B cell (primary cell): ENCODE measurements at regions not wholly inside any gene's neighbourhood (a gene's known extent, or its start where the extent isn't known, plus 50 kb on each side); places are given as distances from the start of the nearest gene placed in this dataset.

ENCODE experiments used
- EZH2 ChIP-seq: IDR thresholded peaks from 2 replicates; pipeline ENCODE4 v1.6.1; 2012; ENCODE audit warnings: borderline replicate concordance, low read depth, mild to moderate bottlenecking, moderate library complexity, low read length; ENCODE audit not compliant: insufficient read depth, poor library complexity, severe bottlenecking
- TF ChIP-seq, protein P1 (sequence below): fragments of 200-600 bp; IDR thresholded peaks from one replicate; pipeline ENCODE4 v1.8.0; 2022; ENCODE audit warnings: antibody characterized with exemption, mild to moderate bottlenecking

GRCh38 chr14:56902385-56902784 is 92.1 kb upstream of the OTX2 start:
- TF ChIP-seq, protein P1, sequence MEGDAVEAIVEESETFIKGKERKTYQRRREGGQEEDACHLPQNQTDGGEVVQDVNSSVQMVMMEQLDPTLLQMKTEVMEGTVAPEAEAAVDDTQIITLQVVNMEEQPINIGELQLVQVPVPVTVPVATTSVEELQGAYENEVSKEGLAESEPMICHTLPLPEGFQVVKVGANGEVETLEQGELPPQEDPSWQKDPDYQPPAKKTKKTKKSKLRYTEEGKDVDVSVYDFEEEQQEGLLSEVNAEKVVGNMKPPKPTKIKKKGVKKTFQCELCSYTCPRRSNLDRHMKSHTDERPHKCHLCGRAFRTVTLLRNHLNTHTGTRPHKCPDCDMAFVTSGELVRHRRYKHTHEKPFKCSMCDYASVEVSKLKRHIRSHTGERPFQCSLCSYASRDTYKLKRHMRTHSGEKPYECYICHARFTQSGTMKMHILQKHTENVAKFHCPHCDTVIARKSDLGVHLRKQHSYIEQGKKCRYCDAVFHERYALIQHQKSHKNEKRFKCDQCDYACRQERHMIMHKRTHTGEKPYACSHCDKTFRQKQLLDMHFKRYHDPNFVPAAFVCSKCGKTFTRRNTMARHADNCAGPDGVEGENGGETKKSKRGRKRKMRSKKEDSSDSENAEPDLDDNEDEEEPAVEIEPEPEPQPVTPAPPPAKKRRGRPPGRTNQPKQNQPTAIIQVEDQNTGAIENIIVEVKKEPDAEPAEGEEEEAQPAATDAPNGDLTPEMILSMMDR: no peak
- no peak for TF ChIP-seq EZH2
